ENCODE measurements at regions not wholly inside any gene's neighbourhood (a gene's known extent, or its start where the extent isn't known, plus 50 kb on each side); places are given as distances from the start of the nearest gene placed in this dataset.

DNA sequence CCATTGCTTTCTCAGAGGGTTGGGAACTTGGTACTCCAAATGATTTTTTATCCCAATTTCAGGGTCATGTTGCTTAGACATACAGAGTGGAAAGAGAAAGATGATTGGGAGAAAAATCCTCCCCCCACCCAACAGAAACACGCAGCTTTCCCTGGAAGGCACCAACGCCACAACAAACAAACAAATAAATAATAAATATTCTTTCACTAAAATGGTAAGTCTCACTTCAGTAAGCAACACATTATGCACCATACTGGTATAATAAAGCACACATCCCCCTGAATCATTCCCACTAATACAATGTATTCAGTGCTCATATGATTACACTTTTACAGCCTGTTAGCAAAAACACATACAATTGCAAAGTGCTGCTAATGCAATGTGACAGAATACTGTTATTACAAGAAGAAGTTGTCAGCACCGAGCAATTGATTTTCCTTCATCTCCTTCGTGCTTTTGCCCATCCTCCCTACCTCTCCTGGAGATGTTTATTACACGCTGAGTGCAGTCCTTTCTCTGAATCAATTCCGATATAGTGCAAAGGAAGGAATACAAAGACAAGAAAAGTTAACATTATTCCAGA lies 359.9 kb downstream of the TXNL1 start:
- Histone ChIP-seq H4K20me1 (ENCODE audit: control insufficient read depth, extremely low read depth, insufficient read depth, low read length) (no peaks in the 10 kb centered on the region), H2AFZ (ENCODE audit: low read length) (no peak overlapping the region), H3K79me2 (ENCODE audit: control insufficient read depth, insufficient read depth, low read length) (no peaks in the 10 kb centered on the region), H3K4me1 (ENCODE audit: control insufficient read depth, extremely low read depth, insufficient read depth, low read length) (no peaks in the 10 kb centered on the region), H3K36me3 (ENCODE audit: control insufficient read depth, insufficient read depth, low read length) (no peaks in the 10 kb centered on the region), H3K4me3 (replicated peaks in 1 of 4; ENCODE audit: control extremely low read depth in 1 of 4, insufficient read depth in 1 of 4, low read depth in 3 of 4, low read length in 4 of 4) (no peak overlapping the region), H3K27ac (ENCODE audit: insufficient read depth, low read length) (no peak overlapping the region), H3K4me2 (ENCODE audit: extremely low read depth, insufficient read depth, low read length) (no peak overlapping the region), H3K27me3 (ENCODE audit: control insufficient read depth, insufficient read depth, low read length) (no peaks in the 10 kb centered on the region), H3K9ac (ENCODE audit: insufficient read depth, low read length) (no peak overlapping the region), H3K9me3 (ENCODE audit: control insufficient read depth, insufficient read depth, low read depth, low read length) (no peaks in the 10 kb centered on the region)
- DNase-seq (ENCODE audit: low read depth in 2 of 2) = no peak
- TF ChIP-seq, protein P1, sequence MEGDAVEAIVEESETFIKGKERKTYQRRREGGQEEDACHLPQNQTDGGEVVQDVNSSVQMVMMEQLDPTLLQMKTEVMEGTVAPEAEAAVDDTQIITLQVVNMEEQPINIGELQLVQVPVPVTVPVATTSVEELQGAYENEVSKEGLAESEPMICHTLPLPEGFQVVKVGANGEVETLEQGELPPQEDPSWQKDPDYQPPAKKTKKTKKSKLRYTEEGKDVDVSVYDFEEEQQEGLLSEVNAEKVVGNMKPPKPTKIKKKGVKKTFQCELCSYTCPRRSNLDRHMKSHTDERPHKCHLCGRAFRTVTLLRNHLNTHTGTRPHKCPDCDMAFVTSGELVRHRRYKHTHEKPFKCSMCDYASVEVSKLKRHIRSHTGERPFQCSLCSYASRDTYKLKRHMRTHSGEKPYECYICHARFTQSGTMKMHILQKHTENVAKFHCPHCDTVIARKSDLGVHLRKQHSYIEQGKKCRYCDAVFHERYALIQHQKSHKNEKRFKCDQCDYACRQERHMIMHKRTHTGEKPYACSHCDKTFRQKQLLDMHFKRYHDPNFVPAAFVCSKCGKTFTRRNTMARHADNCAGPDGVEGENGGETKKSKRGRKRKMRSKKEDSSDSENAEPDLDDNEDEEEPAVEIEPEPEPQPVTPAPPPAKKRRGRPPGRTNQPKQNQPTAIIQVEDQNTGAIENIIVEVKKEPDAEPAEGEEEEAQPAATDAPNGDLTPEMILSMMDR (conservative IDR thresholded peaks at IDR 0.05 in 1 of 2, IDR thresholded peaks at IDR 0.05 in 1 of 2; ENCODE audit: low read depth in 1 of 2, low read length in 2 of 2) = no peak
- no peak for TF ChIP-seq EZH2 (IDR thresholded peaks at IDR 0.05; ENCODE audit: low read length, missing control alignments)

DNA sequence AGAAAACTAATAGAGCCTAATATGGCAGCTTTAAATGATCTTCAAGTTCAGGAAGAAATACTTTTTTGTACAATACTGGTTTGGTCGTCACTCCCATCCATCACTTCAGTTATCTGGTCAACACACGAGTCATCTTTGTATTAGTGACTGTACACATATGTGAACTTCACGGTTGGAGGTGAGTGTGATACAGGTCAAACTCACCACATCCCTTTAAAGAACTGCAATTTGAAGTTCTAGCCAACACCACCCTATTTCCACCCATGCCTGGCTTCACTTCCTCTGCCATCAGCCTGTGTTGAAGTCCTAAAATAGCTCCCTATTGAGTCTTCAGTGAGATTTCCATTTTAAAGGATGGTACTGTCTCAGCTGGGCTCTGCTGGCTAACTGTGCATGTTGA lies 361.9 kb downstream of the TXNL1 start:
- DNase-seq (ENCODE audit: low read depth in 2 of 2) = no peak
- no peak overlapping the region for H3K27ac ChIP-seq (ENCODE audit: insufficient read depth, low read length)
- H3K4me2 ChIP-seq (ENCODE audit: extremely low read depth, insufficient read depth, low read length) = no peak overlapping the region
- no peaks in the 10 kb centered on the region for H3K9me3 ChIP-seq (ENCODE audit: control insufficient read depth, insufficient read depth, low read depth, low read length)
- no peak for TF ChIP-seq EZH2 (IDR thresholded peaks at IDR 0.05; ENCODE audit: low read length, missing control alignments)
- TF ChIP-seq, protein P1 (conservative IDR thresholded peaks at IDR 0.05 in 1 of 2, IDR thresholded peaks at IDR 0.05 in 1 of 2; ENCODE audit: low read depth in 1 of 2, low read length in 2 of 2) = no peak
- H3K36me3 ChIP-seq (ENCODE audit: control insufficient read depth, insufficient read depth, low read length) = no peaks in the 10 kb centered on the region
- H3K4me1 ChIP-seq (ENCODE audit: control insufficient read depth, extremely low read depth, insufficient read depth, low read length) = no peaks in the 10 kb centered on the region
- H2AFZ ChIP-seq (ENCODE audit: low read length) = no peak overlapping the region
- no peaks in the 10 kb centered on the region for H4K20me1 ChIP-seq (ENCODE audit: control insufficient read depth, extremely low read depth, insufficient read depth, low read length)
- no peak overlapping the region for H3K9ac ChIP-seq (ENCODE audit: insufficient read depth, low read length)
- no peak overlapping the region for H3K4me3 ChIP-seq (replicated peaks in 1 of 4; ENCODE audit: control extremely low read depth in 1 of 4, insufficient read depth in 1 of 4, low read depth in 3 of 4, low read length in 4 of 4)
- H3K79me2 ChIP-seq (ENCODE audit: control insufficient read depth, insufficient read depth, low read length) = no peaks in the 10 kb centered on the region
- H3K27me3 ChIP-seq (ENCODE audit: control insufficient read depth, insufficient read depth, low read length) = no peaks in the 10 kb centered on the region

DNA sequence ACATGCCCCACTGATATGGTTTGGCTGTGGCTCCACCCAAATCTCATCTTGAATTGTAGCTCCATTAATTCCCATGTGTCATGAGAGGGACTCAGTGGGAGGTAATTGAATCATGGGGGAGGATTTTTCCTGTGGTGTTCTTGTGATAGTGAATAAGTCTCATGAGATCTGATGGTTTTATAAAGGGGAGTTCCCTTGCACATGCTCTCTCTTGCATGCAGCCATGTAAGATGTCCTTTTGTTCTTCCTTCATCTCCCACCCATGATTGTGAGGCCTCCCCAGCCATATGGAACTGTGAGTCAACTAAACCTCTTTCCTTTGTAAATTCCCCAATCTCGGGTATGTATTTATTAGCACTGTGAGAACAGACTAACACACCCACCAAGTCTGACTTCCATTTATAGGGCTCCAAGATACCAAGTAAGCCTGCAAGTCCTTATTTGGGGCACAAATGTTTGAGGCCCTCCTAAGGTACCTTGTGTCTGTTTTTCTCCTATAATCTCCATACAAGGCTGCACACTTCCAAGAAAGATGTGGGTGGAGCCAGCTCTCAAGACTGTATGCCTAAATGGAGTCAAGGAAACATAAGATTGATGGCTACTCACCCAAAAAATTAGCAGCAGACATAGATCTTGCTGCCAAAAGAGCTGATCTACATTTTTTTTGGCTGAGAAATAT lies 364.7 kb downstream of the TXNL1 start:
- no peaks in the 10 kb centered on the region for H3K36me3 ChIP-seq (ENCODE audit: control insufficient read depth, insufficient read depth, low read length)
- H3K27ac ChIP-seq (ENCODE audit: insufficient read depth, low read length) = no peak overlapping the region
- TF ChIP-seq, protein P1 (conservative IDR thresholded peaks at IDR 0.05 in 1 of 2, IDR thresholded peaks at IDR 0.05 in 1 of 2; ENCODE audit: low read depth in 1 of 2, low read length in 2 of 2) = no peak
- no peak for TF ChIP-seq EZH2 (IDR thresholded peaks at IDR 0.05; ENCODE audit: low read length, missing control alignments)
- H3K9me3 ChIP-seq (ENCODE audit: control insufficient read depth, insufficient read depth, low read depth, low read length) = no peaks in the 10 kb centered on the region
- no peak overlapping the region for H2AFZ ChIP-seq (ENCODE audit: low read length)
- H3K79me2 ChIP-seq (ENCODE audit: control insufficient read depth, insufficient read depth, low read length) = no peaks in the 10 kb centered on the region
- H3K4me2 ChIP-seq (ENCODE audit: extremely low read depth, insufficient read depth, low read length) = no peak overlapping the region
- H3K4me3 ChIP-seq (replicated peaks in 1 of 4; ENCODE audit: control extremely low read depth in 1 of 4, insufficient read depth in 1 of 4, low read depth in 3 of 4, low read length in 4 of 4) = no peak overlapping the region
- H3K27me3 ChIP-seq (ENCODE audit: control insufficient read depth, insufficient read depth, low read length) = no peaks in the 10 kb centered on the region
- no peaks in the 10 kb centered on the region for H4K20me1 ChIP-seq (ENCODE audit: control insufficient read depth, extremely low read depth, insufficient read depth, low read length)
- no peak overlapping the region for H3K9ac ChIP-seq (ENCODE audit: insufficient read depth, low read length)
- DNase-seq (ENCODE audit: low read depth in 2 of 2) = no peak
- H3K4me1 ChIP-seq (ENCODE audit: control insufficient read depth, extremely low read depth, insufficient read depth, low read length) = no peaks in the 10 kb centered on the region

All from fibroblast of lung (primary cell).